IPS DF 4.7 (cell line): ENCODE measurements at regions not wholly inside any gene's neighbourhood (a gene's known extent, or its start where the extent isn't known, plus 50 kb on each side); places are given as distances from the start of the nearest gene placed in this dataset.
"Not testable (repeated sequence)": the region's sequence is repeated elsewhere in the genome, so short reads cannot be mapped to it uniquely, and the experiment has no call there.

ENCODE experiments used
- DNase-seq: peaks from one replicate; pipeline ENCODE4 v3.0.0-alpha.2; 2013; ENCODE audit warnings: low spot score; ENCODE audit errors: extremely low read depth

- DNase-seq: no peak
Observed at GRCh38 chr6:144951730-144952437, 666.7 kb downstream of the UTRN start.

DNA sequence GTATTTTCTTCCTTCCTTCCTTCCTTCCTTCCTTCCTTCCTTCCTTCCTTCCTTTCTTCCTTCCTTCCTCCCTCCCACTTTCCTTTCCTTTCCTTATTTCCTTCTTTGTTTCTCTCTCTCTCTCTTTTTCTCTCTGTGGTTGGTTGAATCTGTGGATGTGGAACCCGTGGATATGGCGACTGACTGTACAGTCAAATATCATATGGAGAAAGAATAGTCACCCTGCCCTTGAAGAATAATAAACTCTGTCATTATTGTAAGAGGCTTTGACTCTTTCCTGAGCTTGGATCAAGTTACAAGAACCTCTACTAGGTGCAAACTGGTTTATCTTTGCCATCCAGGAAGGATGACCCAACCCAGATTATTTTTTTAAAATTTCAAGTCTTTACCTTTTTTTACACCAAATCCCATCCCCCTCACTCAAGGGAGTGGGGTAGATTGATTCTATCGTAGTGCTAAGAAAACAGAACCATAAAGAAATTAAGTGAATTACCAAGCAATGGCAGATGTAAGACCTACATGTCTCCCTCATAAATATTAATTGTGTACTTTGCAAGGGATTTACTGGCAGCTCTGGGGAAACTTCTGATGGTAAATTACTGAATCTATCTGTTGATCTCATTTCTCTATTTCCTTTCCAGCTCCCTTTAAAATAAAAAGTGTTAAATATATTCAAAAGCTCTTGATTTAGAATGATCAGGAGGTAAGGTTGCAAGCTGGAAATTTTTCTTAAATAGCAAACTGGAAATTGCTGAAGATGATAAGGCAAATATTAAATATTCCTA is 667.5 kb downstream of the UTRN start:
- DNase-seq: no peak

DNA sequence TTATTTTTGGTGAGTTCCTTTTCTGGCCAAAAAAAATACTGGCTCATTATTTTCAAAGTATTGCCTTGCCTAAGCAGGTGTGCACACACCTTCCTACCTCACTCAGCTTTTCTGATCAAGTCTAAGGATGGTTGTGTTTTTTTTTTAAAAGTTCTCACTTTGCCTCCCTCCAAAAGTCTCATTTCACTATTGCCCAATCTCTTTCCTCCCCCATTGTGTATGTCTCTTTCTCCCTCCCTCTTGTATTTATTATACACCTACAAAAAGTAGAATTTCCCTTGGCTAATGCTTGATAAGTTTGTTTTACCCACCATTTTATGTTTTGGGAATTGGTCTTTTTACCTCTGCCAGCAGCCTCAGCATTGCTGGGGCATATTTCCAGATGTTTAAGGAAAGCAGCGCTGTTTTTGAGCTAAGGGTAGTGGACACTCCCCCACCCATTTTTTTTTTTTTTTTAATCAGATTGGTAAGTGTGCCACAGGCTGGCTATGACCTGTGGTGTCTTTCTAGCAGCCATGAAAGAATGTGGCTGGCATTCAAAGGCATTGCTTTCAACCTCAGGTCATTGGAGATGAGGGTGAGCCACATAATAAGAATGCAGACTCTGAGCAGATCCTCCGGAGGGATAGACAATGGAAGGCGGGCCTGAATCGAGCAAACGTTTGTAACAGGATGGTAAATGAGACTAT is 668.6 kb downstream of the UTRN start:
- DNase-seq: no peak

- no peak for DNase-seq
Observed at GRCh38 chr6:144954241-144954556, 669.1 kb downstream of the UTRN start.

DNA sequence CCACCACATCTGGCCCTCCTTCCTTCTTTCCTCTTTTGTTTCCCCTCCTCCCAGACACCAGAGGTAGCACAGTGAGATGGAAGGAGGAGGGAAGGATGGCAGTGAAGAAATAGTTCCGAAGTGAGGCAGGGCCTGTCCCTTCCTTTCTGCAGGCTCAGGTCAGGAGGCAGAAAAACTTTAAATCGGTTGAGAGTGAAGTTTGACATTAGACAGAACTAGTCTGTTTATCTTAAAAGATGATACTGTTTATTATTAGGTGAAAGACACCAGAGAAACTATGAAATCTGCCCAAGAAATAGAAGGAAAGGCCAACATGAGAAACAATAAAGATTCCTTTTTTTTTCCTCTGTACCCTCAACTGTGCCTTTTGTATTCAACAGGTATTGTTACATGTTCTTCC is 670.3 kb downstream of the UTRN start:
- DNase-seq: no peak

DNA sequence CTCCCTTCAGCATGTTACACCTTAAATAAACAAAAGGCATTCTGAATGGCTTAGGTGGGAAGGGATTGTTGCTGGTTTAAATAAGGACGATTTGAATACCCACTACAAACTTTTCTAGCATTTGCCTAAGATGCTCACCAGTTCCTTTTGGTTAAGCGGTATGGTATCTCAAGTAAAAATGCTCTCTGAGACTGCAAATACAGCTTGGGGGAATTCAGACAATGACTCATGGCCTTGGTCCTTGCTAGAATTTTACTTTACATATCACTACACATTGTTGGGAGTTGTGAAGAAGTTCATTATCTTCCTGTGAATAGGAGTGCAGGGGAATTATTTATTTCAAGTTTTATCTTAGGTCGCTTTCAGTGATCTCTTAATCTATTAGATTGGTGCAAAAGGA is 670.7 kb downstream of the UTRN start:
- DNase-seq: no peak

GRCh38 chr6:144956697-144957096 is 671.6 kb downstream of the UTRN start:
- not testable (repeated sequence) for DNase-seq

DNA sequence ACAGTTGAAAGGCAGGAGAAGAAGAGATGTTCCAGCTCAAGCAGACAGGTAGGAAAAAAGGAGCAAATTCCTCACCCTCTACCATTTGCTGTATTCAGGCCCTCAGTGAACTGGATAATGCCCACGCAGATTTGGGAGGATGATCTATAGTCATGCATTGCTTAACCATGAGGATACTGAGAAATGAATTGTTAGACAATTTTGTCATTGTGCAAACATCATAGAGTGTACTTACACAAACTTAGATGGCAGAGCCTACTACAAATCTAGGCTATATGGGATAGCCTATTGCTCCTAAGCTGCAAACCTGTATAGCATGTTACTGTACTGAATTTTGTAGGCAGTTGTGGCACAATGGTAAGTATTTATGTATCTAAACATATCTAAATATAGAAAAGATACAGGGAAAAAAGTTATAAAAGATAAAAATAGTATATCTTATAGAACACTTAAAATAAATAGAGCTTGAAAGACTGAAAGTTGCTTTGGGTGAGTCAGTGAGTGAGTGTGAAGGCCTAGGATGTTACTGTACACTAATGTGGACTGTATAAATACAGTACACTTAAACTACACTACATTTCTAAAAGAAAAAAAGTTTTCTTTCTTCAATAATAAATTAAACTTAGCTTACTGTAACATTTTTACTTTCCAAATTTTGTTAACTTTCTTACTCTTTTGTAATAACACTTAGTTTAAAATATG is 672.3 kb downstream of the UTRN start:
- no peak for DNase-seq

DNA sequence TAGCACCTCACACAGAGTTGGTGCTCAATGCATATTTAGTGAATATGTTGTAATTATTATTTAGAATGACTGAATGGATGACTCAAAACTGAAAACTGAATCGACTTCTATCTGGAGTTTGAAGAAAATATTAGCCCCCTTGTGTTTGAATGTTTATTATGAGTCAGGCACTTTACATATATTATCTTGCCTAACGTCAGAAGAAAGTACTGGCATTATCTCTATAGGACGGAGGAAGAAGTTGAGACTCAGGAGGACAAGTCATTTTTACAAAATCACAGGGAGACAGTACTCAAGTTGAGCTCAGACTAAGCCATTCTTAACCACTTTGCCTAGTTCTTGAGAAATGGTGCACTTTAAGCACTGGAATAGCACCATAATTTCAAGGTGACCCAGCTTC is 684.0 kb downstream of the UTRN start:
- DNase-seq: no peak

GRCh38 chr6:144969602-144970272 is 684.6 kb downstream of the UTRN start:
- DNase-seq: no peak

DNA sequence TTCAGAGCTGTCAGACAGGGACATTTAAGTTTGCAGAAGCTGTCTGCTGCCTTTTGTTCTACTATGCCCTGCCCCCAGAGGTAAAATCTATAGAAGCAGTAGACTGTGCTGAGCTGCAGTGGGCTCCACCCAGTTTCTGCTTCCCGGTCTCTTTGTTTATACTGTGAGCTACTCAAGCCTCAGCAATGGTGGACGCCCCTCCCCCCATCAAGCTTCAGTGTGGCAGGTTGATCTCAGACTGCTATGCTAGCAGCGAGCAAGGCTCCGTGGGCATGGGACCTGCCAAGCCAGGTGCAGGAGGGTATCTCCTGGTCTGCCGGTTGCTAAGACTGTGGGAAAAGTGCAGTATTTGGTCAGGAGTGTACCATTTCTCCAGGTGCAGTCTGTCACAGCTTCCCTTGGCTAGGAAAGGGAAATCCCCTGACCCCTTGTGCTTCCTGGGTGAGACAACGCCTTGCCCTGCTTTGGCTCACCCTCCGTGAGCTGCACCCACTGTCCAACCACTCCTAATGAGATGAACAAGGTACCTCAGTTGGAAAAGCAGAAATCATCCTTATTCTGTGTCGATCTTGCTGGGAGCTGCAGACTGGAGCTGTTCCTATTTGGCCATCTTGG is 692.2 kb downstream of the UTRN start:
- DNase-seq: peak; percentile 19

GRCh38 chr6:144978208-144978607 is 693.1 kb downstream of the UTRN start:
- no peak for DNase-seq

DNA sequence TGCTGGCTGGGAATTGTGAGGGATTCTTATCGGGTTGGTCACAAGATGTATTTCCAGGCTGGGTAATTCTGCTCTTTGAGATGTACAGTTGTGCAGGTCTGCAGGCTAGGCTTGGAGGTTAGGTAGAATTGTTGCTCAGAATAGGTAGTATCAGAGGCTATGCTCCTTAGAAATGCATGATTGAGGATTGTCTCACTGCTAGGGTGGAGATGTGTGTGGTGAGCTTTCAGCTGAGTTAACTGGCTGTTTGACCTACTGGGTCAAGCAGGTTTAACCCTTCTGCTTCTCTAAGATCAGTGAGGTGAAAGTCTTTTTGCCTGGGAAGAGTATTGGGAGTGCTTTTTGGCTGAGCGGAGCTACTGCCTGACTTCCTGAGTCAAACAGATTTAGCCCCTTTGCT is 701.1 kb downstream of the UTRN start:
- no peak for DNase-seq

GRCh38 chr6:144989319-144990107 is 704.4 kb downstream of the UTRN start:
- no peak for DNase-seq

DNA sequence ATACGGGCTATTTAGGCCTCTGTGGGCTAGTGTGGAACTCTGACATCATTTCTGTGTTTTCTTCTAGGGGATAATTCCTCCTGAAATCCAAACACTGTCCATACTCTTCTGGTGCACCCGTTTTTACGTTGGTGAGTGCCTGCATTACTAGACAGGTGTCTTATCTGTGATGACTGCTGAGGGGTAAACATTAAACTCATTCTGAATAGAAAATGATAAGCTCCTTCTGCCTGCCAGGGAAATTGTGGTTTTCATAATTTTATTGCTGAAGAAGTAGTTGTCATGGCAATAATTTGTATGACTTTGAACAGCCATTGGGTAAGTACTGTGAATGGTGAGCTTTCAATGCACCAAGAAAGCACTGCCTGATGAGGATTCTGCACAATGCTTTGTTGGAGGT is 705.6 kb downstream of the UTRN start:
- no peak for DNase-seq

GRCh38 chr6:144993870-144994269 is 708.7 kb downstream of the UTRN start:
- no peak for DNase-seq

GRCh38 chr6:144997996-144998395 is 712.9 kb downstream of the UTRN start:
- no peak for DNase-seq

DNA sequence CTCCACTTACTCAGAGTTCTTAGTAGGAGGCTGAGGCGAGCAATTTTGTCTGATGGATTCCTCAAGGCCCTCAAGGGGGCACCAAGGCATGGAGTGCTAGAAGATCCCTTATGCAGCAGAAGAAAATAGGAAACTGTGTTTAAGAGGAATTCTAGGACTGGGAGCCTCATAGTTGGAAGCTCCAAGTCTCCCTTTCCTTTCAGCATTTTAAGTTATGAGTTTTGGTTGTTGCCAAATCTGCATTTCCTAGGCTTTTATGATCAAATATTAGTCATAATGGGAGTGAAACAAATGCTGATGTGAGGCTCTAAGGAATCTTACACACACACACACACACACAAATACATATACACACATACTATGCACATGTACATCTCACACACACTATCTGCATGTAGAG is 714.0 kb downstream of the UTRN start:
- no peak for DNase-seq

DNA sequence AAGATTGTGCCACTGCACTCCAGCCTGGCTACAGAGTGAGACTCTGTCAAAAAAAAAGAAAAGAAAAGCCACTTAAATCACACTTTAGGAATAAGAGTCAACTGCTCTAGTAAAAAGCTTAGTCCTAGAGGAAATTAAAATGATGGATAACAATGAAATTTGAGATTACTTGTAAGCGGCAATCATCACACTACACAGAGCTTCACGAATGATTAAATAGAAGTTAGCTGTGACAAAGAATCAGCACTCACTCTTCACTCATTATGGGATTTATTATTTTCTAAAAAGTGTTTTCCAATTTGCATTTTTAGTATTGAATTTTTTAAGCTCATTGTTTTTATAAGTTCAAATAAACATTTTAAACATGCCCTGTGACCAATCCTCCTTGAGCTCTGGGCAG is 718.0 kb downstream of the UTRN start:
- DNase-seq: no peak

GRCh38 chr6:145006914-145007313 is 721.8 kb downstream of the UTRN start:
- no peak for DNase-seq
